Neuronal stem cell (in vitro differentiated cells): ENCODE measurements at regions not wholly inside any gene's neighbourhood (a gene's known extent, or its start where the extent isn't known, plus 50 kb on each side); places are given as distances from the start of the nearest gene placed in this dataset.

Experiments
- DNase-seq: peaks from one replicate; pipeline ENCODE4 v3.0.0-alpha.2; 2013; ENCODE audit warnings: low spot score
- H2AFZ ChIP-seq: one replicate; pipeline ENCODE4 v1.6.1; 2013; ENCODE audit warnings: mild to moderate bottlenecking, low read length, inconsistent platforms
- H2AK5ac ChIP-seq: 2 replicates; pipeline ENCODE4 v1.6.1; 2013; ENCODE audit warnings: low read depth, mild to moderate bottlenecking, inconsistent platforms, low read length, moderate library complexity, mixed read lengths
- H2BK120ac ChIP-seq: 2 replicates; pipeline ENCODE4 v1.6.1; 2013; ENCODE audit warnings: low read depth, mild to moderate bottlenecking, inconsistent platforms, low read length, moderate library complexity, mixed read lengths
- H2BK12ac ChIP-seq: one replicate; pipeline ENCODE4 v1.6.1; 2013; ENCODE audit warnings: low read length, inconsistent platforms
- H2BK15ac ChIP-seq: 2 replicates; pipeline ENCODE4 v1.6.1; 2013; ENCODE audit warnings: mild to moderate bottlenecking, low read length, inconsistent platforms, mixed read lengths
- H2BK5ac ChIP-seq: one replicate; pipeline ENCODE4 v1.6.1; 2013; ENCODE audit warnings: inconsistent platforms, mild to moderate bottlenecking, low read length, moderate library complexity
- H3K14ac ChIP-seq: one replicate; pipeline ENCODE4 v1.6.1; 2013; ENCODE audit warnings: low read length, inconsistent platforms
- H3K18ac ChIP-seq: 2 replicates; pipeline ENCODE4 v1.6.1; 2013; ENCODE audit warnings: low read length, inconsistent platforms
- H3K23ac ChIP-seq: 2 replicates; pipeline ENCODE4 v1.6.1; 2013; ENCODE audit warnings: low read depth, mild to moderate bottlenecking, mixed read lengths, low read length, inconsistent platforms; ENCODE audit not compliant: poor library complexity
- H3K27ac ChIP-seq: replicated peaks from 3 replicates; pipeline ENCODE4 v1.5.1; 2013; ENCODE audit warnings: low read length, inconsistent platforms
- H3K27me3 ChIP-seq, 3 experiments: 2 replicates each; pipeline ENCODE4 v1.6.1; 2013; ENCODE audit warnings: low read length in 3 of 3, mild to moderate bottlenecking in 2 of 3, inconsistent platforms in 1 of 3, low read depth in 1 of 3, mixed read lengths in 1 of 3, moderate library complexity in 1 of 3; ENCODE audit not compliant: control insufficient read depth in 3 of 3, insufficient read depth in 3 of 3
- H3K36me3 ChIP-seq, 2 donors: replicated peaks in 1 of 2; 2 replicates each; pipeline ENCODE4 v1.6.1; 2013; ENCODE audit warnings: low read length in 2 of 2; ENCODE audit not compliant: control insufficient read depth in 2 of 2, insufficient read depth in 2 of 2
- H3K4ac ChIP-seq: 2 replicates; pipeline ENCODE4 v1.6.1; 2013; ENCODE audit warnings: inconsistent platforms, mild to moderate bottlenecking, low read length, moderate library complexity
- H3K4me1 ChIP-seq, 2 donors: 1 replicate in 1 of 2; 2 replicates in 1 of 2; pipeline ENCODE4 v1.6.1; 2013; ENCODE audit warnings: low read length in 2 of 2, low read depth in 1 of 2; ENCODE audit not compliant: control insufficient read depth in 2 of 2, insufficient read depth in 1 of 2
- H3K4me2 ChIP-seq: one replicate; pipeline ENCODE4 v1.6.1; 2013; ENCODE audit warnings: mild to moderate bottlenecking, low read length, inconsistent platforms; ENCODE audit not compliant: insufficient read depth, poor library complexity, severe bottlenecking
- H3K4me3 ChIP-seq, 2 donors: 2 replicates each; pipeline ENCODE4 v1.5.1; 2013; ENCODE audit warnings: low read length in 2 of 2, mild to moderate bottlenecking in 2 of 2, inconsistent platforms in 1 of 2, moderate library complexity in 1 of 2
- H3K79me1 ChIP-seq: one replicate; pipeline ENCODE4 v1.6.1; 2013; ENCODE audit warnings: low read depth, mild to moderate bottlenecking, inconsistent platforms, low read length, moderate library complexity
- H3K9ac ChIP-seq: one replicate; pipeline ENCODE4 v1.6.1; 2013; ENCODE audit warnings: mild to moderate bottlenecking, low read depth, low read length, inconsistent platforms; ENCODE audit not compliant: poor library complexity
- H3K9me3 ChIP-seq, 2 donors: replicated peaks in 1 of 2; 2 replicates each; pipeline versions ENCODE3 to v1.6.1; 2013; ENCODE audit warnings: low read length in 2 of 2, mild to moderate bottlenecking in 2 of 2, inconsistent platforms in 1 of 2, low read depth in 1 of 2, mixed read lengths in 1 of 2, moderate library complexity in 1 of 2; ENCODE audit not compliant: control insufficient read depth in 2 of 2, insufficient read depth in 1 of 2
- H4K8ac ChIP-seq: one replicate; pipeline ENCODE4 v1.6.1; 2013; ENCODE audit warnings: low read depth, mild to moderate bottlenecking, inconsistent platforms, low read length, moderate library complexity
- H4K91ac ChIP-seq: one replicate; pipeline ENCODE4 v1.6.1; 2013; ENCODE audit warnings: low read length, low read depth, mild to moderate bottlenecking, inconsistent platforms; ENCODE audit not compliant: poor library complexity
- WGBS, 2 donors: extraction: QIAGEN DNeasy Blood & Tissue Kit; methylation state at CpG; one replicate each; pipeline ENCODE4 v1.1.7; 2013; ENCODE audit warnings: missing lambda C conversion rate in 2 of 2, mixed read lengths in 1 of 2; ENCODE audit not compliant: insufficient read length in 2 of 2, insufficient replicate concordance in 1 of 2; ENCODE audit errors: extremely low coverage in 2 of 2; 5-methylcytosine and 5-hydroxymethylcytosine counted together

- no CpG with 5 or more reads among the region's 3 CpGs for WGBS, 2 donors
- Histone ChIP-seq H4K8ac (peak overlapping the region; percentile 48), H2BK15ac (no peak overlapping the region), H3K9me3 (peaks cover 0 to 2% of the 10 kb centered on the region in 2 donors), H3K27ac (no peak overlapping the region), H2BK5ac (no peak overlapping the region), H3K4ac (no peak overlapping the region), H2AK5ac (peak overlapping the region; percentile 62), H3K14ac (peak overlapping the region; percentile 31), H2BK12ac (no peak overlapping the region), H3K4me2 (no peak overlapping the region), H3K79me1 (no peaks in the 10 kb centered on the region), H3K27me3 (no peaks in the 10 kb centered on the region), H3K18ac (no peak overlapping the region), H3K4me3 (peak overlapping the region in 1 of 2 donors; percentile 47), H2BK120ac (no peak overlapping the region), H2AFZ (no peak overlapping the region), H3K36me3 (no peaks in the 10 kb centered on the region), H3K9ac (no peak overlapping the region), H3K4me1 (no peaks in the 10 kb centered on the region), H4K91ac (no peak overlapping the region), H3K23ac (peak overlapping the region; percentile 44)
- no peak for DNase-seq
These were observed 731.6 kb downstream of the MATN1 start for GRCh38 chr1:29991815-29992214.

- no peaks in the 10 kb centered on the region for H3K36me3 ChIP-seq
- no peak overlapping the region for H3K18ac ChIP-seq
- no peaks in the 10 kb centered on the region for H3K27me3 ChIP-seq
- no peak overlapping the region for H3K4me3 ChIP-seq
- no peak overlapping the region for H3K9ac ChIP-seq
- H2BK15ac ChIP-seq = no peak overlapping the region
- no peak overlapping the region for H3K27ac ChIP-seq
- H3K4me1 ChIP-seq = no peaks in the 10 kb centered on the region
- H2BK120ac ChIP-seq = no peak overlapping the region
- H3K79me1 ChIP-seq = no peaks in the 10 kb centered on the region
- no peak overlapping the region for H2BK12ac ChIP-seq
- no peak overlapping the region for H2AFZ ChIP-seq
- H2BK5ac ChIP-seq = no peak overlapping the region
- no peak overlapping the region for H4K91ac ChIP-seq
- no peak for DNase-seq
- peaks cover 0 to 2% of the 10 kb centered on the region in 2 donors for H3K9me3 ChIP-seq
- H3K4ac ChIP-seq = no peak overlapping the region
- no peak overlapping the region for H3K4me2 ChIP-seq
- WGBS, 2 donors = no CpG with 5 or more reads among the region's 15 CpGs
- H3K14ac ChIP-seq = no peak overlapping the region
- H3K23ac ChIP-seq = no peak overlapping the region
- H2AK5ac ChIP-seq = no peak overlapping the region
- no peak overlapping the region for H4K8ac ChIP-seq
These were observed 732.4 kb downstream of the MATN1 start for GRCh38 chr1:29991025-29991424.

GRCh38 chr1:29990304-29990703 lies 733.1 kb downstream of the MATN1 start:
- Histone ChIP-seq H3K9ac (no peak overlapping the region), H2AK5ac (no peak overlapping the region), H2AFZ (no peak overlapping the region), H2BK12ac (no peak overlapping the region), H3K14ac (no peak overlapping the region), H3K9me3 (peaks cover 0 to 2% of the 10 kb centered on the region in 2 donors), H4K91ac (no peak overlapping the region), H3K79me1 (no peaks in the 10 kb centered on the region), H2BK5ac (no peak overlapping the region), H2BK120ac (no peak overlapping the region), H3K4me3 (no peak overlapping the region), H3K4me1 (no peaks in the 10 kb centered on the region), H3K4me2 (no peak overlapping the region), H2BK15ac (no peak overlapping the region), H3K4ac (no peak overlapping the region), H4K8ac (no peak overlapping the region), H3K18ac (no peak overlapping the region), H3K27ac (no peak overlapping the region), H3K36me3 (no peaks in the 10 kb centered on the region), H3K23ac (no peak overlapping the region), H3K27me3 (no peaks in the 10 kb centered on the region)
- WGBS, 2 donors = no CpG with 5 or more reads among the region's 8 CpGs
- no peak for DNase-seq

GRCh38 chr1:29986986-29987385 lies 736.4 kb downstream of the MATN1 start:
- no peak overlapping the region for H2AK5ac ChIP-seq
- H2BK5ac ChIP-seq = no peak overlapping the region
- H2BK15ac ChIP-seq = no peak overlapping the region
- H3K27ac ChIP-seq = no peak overlapping the region
- H3K36me3 ChIP-seq = no peaks in the 10 kb centered on the region
- no peak overlapping the region for H2BK12ac ChIP-seq
- no peak overlapping the region for H2BK120ac ChIP-seq
- H4K91ac ChIP-seq = no peak overlapping the region
- H3K79me1 ChIP-seq = no peaks in the 10 kb centered on the region
- H3K23ac ChIP-seq = no peak overlapping the region
- no peak overlapping the region for H3K14ac ChIP-seq
- H3K18ac ChIP-seq = no peak overlapping the region
- H3K4ac ChIP-seq = no peak overlapping the region
- H3K4me3 ChIP-seq = peak overlapping the region in 1 of 2 donors; percentile 27
- H4K8ac ChIP-seq = no peak overlapping the region
- no peak for DNase-seq
- peaks cover 0 to 11% of the 10 kb centered on the region in 2 donors for H3K4me1 ChIP-seq
- no CpG with 5 or more reads among the region's 2 CpGs for WGBS, 2 donors
- no peaks in the 10 kb centered on the region for H3K27me3 ChIP-seq
- H2AFZ ChIP-seq = no peak overlapping the region
- H3K4me2 ChIP-seq = no peak overlapping the region
- H3K9me3 ChIP-seq = no peaks in the 10 kb centered on the region
- no peak overlapping the region for H3K9ac ChIP-seq
